ENCODE measurements at regions not wholly inside any gene's neighbourhood (a gene's known extent, or its start where the extent isn't known, plus 50 kb on each side); places are given as distances from the start of the nearest gene placed in this dataset.

DNA sequence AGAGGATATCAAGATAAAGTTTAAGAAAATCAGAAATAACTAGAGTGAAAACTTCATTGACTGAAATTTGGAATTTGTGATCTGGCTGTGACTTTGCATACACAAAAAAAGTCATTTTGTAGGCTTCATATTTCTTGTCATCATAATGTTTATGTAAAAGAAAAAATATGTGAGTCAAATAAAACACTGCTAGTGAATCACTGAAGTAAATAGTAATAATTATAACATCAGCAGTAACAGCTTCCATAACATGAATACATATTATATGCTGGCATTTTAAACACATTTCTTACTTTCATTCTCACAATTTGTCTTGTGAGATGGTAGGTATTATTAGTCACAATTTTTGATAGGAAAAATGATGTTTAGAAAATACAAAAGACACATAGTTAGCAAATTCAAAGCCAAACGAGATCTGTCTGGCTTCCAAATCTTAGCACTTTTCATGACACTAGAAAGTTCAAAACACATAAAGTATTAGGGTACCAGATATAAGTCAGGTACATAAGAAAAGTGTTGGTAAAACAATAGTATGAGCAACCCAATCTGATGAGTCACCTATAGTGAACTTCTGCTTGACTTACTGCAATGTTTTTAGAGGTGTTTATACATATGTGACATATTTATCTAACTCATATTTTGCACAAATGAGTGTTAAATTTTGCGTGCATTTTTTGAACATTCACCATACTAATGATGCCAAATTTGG, 241.0 kb upstream of the SNX7 start:
- no peak for DNase-seq

DNA sequence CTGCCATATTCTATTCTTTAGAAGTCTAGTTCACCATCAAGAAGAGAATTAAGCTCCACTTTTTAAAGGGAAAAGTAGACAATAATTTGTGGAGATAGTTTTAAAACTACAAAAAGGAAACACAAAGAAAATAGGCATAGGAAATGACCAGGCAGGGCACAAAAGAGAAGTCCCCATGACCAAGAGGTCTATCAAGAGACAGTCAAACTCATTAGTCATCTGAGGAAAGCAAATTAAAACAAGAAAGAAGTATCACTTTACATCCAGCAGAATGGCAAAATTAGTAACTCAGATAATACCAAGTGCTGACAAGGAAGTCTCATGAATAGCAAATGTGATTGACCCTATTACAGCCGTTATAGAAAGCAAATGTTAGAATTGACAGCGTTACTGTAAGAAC, 243.7 kb upstream of the SNX7 start:
- no peak for DNase-seq

DNA sequence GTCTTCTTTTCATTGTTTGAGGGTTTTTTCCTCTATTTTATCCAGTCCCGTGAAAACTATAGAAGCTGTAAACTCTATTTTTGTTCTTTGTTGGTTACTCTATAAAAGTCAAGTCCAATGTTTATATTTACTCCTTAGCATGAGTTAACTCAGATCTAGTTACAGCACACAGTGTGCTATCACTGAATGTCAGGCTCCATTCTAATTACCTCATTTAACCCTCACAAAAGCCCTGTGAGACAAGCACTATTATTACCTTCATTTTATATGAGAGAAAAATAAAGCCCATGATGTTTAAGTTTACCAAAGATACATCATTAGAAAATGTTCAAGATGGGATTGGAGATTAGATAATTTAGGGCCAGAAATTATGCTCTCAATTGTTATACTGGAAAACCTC, 251.4 kb upstream of the SNX7 start:
- no peak for DNase-seq

DNA sequence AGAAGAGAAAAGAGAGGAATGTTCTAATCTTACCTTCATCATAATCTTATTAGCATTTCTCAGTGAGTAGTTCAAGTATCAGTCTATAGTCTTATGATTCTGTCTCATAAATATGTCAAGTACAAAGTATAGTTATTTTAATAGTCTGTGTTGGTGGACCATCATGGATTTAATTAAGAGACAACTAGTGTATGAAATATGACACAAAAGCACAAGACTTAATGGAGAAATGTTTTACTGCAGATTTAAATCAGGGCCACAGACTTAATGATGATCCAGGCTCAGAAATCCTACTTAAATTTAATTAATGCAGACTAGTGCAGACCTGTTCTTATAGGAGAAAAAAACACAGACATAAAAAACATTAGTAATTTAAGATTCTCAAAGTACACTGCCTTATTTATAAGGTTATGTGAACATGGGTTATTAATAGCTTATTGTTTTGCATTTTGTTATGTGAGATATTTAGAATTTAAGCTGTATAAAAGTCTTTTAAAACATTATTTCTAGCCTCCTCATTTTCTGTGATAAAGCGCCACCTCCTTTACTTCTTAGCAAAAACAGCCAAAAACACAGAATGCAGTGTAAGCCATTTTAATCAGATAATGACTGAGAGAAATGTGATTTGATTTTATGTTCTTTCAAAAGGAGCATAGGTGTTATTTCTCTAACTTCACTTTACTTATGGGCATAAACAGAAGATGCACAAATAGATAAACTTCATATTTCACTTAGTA, 255.0 kb upstream of the SNX7 start:
- DNase-seq, result no peak

DNA sequence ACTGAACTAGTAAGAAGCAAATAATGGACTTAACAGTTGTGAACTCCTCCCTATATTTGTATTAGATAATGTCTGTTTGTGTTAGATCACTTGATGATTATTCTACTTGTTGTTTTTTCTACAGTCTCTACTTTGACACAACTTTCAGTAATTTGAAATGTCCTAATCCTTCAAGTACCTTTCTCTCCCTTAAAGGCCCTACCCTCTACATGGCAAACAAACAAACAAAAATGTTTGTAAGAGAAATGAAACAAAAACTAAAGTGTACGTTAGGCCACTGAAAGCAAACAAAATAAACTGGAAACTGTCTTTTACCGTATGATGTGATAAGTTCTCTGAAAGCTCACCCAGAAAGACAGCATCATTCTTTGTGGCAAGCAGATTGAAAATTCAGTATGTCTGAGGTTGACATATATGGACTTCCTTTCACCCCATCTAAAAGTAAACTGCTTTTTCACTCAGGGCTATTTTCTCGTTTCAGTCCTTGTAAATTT, 255.9 kb upstream of the SNX7 start:
- no peak for DNase-seq

DNA sequence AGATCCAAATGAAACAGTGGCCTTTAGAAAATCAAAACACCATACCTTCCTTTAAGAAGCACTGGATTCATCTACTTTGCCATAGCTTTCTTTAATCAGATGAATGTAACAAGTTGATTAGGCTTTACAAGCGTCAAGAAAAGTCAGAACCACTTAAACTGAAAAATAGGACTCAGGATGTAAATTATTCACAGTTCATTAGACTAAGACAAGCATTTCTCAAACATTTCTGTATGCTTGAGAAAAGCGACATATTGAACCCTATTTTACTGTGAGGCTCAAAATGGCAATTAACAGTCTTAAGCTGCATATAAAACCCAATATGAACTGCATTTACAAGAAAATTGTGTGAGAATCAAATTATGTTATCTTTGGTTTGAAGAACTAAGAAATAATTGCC, 256.7 kb upstream of the SNX7 start:
- no peak for DNase-seq

DNA sequence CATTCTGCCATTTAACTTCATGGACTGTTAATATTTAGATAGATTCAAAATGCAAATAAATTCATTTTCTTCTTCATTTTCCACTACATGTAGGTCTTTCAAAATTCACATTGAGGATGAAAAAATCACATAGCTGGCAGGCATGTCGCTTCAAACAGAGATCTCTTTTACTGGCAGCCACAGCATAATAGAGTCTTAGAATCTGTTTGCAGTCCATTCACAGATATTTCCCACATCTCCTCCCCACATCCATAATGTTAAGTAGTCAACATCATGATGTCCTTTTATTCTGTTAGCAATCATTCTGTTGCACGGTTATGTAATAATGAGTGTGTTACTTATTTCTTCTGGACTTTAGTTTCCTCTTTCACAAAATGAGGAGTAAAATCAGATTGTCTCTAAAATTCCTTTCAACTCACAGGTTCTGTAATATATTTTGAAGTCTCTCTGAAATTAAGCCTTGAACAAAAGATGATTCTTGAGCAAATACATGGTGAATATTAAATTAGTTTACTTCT, 257.5 kb upstream of the SNX7 start:
- DNase-seq, result no peak

DNA sequence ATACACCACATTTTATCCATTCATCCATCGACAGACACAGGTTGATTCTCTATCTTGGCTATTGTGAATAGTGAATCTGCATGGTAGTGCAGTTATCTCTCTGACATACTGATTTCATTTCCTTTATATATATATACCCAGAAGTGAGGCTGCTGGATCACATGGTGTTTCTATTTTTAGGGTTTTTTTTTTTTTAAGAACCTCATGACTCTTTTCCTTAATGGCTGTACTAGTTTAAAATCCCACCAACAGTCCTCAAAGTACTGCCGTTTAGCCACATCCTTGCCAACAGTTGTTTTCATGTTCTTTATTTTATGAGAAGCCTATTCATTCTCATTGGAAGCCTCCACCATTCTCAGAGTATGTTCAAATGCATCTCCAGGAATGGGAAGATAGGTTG, 258.7 kb upstream of the SNX7 start:
- no peak for DNase-seq

DNA sequence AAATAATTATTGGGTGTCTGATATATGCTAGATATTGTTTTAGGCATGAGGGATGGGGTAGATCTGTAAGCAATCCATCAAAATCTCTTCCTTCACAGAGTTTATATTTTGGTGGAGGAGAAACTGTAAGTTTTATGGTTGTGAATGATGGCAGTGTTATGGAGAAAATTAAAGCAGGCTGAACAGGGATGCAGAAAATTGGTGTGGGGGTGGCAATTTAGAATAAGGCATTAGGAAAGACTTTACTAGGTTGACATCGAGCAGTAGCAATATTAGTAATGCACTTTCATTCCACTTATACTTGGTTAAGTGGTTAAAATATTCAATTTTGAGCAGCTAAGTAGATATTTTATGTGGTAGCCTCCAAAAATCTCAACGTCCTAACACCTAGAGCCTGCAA, 261.1 kb upstream of the SNX7 start:
- no peak for DNase-seq

DNA sequence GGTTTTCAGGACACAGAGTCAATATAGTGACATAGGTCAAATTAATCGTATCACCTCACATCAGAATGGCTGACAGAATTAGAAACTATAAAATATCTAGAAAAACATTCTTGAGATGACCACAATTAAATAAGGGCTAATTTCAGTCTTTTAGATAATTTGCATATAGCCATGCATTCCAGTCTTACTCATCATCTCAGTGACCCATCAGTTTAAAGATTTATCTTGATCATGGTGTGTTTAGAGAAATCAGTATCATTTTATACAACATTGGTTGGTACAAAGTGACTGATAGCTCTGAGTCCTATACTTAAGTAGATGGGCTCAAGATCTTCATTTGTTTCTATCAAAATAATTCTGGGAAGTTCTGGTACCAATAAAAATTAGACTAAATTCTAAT, 262.3 kb upstream of the SNX7 start:
- DNase-seq, result no peak

DNA sequence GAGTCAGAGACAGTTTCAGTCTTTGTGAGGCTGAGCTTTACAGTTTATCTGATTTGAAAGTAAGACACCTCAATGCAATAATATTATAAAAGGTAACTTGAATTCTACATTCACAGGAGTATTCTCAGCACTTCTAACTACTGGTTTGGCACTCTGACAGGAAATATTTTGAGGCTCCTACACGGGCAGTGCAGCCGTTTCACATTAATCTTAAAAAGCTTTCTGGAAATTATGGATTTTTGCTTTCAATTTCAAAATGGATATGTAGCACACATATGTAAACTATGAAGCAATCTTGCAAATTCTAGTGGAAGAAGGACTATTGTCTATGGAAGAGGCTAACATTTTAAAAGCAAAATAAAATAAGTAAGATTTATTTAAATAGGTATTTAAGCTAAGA, 262.9 kb upstream of the SNX7 start:
- DNase-seq, result no peak

DNA sequence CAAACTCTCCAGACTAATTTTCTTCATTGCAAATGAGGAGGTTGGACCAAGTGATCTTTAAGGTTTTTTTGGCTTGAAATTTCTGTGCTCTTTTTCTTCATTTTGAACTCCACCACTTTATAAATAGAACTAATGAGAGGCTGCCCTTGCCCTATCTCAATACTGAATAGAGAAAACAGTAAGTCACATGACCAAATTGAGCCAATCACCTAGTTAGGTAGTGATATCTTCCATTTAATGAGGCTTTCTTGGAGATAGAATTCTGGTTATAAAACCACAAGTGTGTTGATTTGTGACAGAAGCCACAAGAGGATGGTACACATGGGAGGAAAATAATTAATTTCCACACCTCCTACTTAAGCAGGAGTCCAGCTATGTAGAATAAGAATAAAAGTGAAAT, 263.4 kb upstream of the SNX7 start:
- DNase-seq, result no peak

DNA sequence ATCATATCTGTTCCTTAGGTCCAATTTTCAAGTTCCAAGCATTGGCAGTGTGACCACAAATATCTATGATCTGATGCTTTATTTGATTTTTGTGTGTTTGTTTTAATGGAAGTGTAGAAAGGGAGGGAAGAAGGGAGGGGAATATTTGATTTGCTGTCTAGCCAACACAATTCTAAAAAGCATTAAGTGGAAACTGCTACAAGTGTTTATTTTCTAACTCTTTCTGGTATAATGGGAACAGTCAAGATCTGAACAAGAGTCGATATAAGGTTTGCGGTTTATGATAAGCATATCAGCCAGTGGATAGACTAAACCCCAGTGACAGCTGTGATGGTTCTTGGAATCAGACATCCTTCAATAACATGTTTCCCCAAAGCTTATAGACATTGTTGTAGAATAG, 267.8 kb upstream of the SNX7 start:
- no peak for DNase-seq

DNA sequence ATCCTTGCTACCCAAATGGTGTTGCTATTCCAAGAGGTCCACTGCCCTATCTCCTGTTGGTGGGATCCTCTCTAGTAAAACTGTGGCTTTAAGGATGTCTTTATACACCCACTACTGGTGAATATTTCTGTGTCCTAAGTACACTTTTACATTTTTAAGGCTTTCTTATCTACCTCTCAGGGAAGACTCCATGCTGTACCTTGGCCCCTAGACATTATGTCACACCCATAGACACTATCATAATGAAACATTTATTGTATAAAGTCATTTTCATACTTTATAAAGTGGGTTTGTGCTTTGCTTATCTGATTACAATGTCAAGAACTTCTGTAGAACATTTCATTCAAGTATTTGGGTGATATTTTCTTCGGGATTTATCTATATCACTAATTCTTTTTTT, 270.3 kb upstream of the SNX7 start:
- DNase-seq, result no peak

DNA sequence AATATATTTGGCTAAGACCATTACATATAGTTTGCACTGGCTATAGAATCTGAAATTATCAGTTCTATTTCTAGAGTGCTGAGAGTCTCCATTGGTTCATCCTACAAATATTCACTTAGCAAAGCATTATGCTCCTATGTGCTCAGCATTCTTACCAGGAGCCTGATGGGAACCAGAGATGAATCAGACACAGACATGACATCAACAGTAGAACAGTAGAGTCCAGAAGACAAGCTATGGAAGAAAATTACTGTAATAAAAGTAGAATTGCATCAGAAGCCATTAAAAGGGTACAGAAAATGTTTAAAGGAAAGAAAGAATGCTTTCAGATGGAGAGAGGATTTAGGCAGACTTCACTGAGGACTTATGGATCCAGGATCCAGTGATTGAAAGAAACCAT, 271.7 kb upstream of the SNX7 start:
- no peak for DNase-seq

DNA sequence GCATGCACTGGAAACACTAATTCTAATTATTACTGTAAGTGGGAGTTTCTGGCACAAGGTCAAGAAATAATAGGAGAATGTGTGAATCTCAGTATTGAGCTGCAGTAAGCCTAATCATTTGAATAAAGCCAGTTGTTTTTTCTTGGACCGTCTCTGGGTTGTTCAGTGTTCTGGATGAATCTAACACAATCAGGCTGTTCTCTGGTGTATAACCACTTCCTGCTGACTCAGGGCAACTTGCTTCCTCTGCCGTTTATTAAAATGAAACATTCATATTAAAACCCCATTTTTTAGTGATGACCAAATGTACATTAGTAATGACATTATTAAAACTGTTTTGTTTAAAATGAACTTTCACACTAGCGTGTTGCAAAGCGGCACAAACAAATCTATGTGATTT, 273.1 kb upstream of the SNX7 start:
- DNase-seq, result no peak

DNA sequence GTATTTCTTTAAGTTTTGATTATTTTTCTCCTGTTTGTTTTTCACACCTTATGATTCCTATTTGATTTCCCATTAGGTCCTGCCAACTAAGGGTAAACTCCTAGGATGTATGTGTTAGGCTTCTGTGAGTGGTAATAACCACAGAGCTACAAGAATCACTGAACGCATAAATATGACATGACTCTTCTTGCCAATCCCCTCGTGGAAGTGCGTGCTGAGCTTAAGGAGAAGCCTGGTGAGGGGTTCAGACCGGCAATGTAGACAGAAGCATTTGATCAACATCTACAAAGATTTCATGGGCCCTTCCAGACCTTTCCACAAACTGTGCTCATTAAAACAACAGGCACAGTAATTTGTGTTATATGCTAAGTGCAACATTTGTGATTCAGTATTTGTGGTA, 273.8 kb upstream of the SNX7 start:
- DNase-seq, result no peak

DNA sequence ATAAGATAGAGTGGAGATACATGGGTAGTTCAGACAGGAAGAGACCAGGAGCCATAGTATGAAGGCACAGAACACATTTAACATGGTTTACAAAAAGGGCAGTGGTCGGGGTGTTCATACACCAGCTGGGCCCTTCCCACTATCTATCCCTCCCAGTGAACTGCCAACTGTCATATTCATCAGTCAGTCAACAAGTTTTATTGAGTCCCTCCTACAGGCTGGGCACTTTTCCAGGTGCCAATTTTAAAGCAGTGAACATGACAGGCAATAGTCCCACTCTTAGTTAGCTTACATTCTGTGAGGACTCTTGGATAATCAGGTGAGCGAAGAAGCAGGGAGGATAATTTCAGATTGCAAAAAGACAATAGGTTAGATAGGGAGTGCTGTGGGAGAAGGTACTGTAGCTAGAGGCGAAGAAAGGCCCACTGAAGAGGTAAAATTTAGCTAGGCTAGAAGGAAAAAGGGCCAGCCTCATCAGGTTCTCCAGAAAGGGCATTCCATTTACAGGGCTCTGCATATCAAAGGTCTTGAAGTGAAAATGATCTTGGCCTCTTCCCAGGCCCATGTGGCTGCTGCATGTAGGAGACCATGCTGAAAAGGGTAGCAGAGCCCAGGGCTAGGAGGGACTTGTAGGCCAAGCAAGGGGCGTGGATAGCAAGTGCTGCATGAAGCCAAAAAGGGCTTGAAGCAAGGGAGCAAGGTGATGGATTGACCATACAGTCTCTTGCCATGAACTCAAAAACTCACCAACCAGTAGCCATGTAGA, 274.7 kb upstream of the SNX7 start:
- no peak for DNase-seq

DNA sequence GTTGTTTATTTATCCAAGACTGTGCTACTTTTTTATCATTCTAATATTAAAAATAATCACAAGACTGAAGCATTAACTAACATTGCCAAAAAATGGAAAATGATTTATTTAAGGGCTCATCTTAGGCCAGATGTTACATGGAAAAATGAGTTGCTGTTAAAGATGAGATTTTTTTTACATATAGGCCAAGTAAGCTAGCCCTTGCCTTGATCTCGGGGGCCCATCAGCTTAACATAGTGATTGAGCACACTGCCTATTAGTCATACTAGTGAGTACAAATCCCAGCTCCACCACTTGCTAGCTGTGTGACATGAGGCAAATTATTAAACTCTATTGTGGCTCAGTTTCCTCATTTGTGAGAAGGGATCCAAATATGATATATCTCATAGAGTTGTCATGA, 275.9 kb upstream of the SNX7 start:
- no peak for DNase-seq

DNA sequence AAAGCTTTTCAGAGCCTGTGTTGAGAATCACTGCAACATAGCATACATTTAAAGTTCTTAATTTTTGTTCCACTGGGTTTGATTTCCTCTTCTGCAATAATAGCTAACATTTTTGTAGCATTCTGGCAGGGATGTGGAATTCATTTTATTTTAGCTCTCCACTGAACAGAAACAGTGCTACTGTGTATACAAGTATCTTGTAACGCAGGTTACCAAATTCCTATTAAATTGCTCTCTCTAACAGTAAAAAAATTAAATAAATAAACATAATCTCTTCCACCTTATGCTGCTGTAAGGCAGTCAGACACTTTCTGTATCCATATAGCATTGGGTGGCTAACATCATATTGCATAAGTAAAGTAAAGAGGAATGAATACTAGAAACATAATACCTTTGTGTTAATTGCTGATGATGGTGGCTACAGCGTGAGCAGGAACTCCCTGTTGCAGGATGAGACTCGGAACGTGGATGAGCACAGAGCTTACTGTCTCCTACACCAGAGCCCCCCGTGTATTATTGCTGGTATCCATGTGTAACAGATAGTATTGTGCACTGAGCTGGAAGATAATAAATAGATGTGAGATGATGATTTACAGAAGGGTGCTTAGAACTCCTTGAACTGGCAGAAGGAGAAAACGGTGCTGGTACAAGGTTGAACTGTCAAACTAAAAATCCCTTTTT, 276.9 kb upstream of the SNX7 start:
- no peak for DNase-seq

DNA sequence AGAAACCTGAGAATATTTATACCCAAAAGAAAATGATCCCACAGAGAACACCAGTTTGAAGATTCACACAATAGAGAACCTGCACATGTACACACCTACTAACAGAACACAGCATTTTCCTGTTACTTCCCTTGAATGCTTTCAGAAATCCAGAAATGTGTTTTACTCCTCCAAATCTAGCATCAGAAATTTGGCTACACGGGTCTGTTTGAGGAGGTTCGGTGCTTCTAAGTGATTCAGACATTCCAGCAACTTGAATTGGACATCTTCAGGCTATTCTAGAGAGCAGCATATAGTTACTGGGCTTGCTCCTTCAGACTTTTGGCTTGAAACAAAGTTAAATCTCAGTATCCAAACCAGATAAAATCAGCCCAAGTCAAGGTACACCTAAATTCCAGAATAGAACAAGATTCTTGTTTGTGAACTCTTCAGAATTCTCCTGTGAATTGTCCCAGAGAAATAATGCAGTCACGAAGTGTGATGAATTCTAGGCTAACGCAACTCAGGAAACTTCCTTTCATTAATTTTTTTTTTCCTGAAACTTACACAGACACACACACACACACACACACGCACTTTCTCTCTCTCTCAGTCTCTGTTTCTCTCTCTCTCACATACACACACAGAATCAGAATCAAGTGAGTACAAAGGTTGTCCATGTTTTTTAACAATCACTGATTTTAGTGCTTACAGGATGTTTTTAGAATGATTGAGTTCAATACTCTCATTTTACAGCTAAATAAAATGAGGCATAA, 278.4 kb upstream of the SNX7 start:
- no peak for DNase-seq

DNA sequence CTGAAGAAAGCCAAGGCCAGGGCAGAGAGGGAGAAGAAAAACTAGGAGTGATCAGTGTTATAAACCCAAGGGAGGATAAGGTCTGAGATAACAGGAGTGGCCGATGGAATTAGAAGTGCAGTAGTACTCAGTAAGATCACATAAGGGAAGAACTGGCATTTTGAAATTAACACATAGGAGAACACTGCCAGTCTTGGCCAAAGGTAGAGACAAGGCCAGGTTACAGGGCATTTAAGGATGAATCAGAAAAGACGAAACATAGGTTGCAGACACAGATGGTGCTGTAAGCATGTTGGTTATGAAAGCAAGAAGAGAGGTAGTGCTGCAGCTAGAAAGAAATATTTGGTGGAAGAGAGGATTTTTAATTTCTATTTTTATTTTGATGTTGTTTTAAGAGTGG, 278.9 kb upstream of the SNX7 start:
- DNase-seq, result no peak
